Naive thymus-derived CD4-positive, alpha-beta T cell (primary cell): ENCODE measurements at regions not wholly inside any gene's neighbourhood (a gene's known extent, or its start where the extent isn't known, plus 50 kb on each side); places are given as distances from the start of the nearest gene placed in this dataset.

Experiments used
- ATAC-seq: fragments of 150-1000 bp; cut with Tn5 transposase; 2 replicates; pipeline ENCODE4 v1.10.0; 2021; ENCODE audit warnings: mild to moderate bottlenecking, moderate library complexity
- CTCF ChIA-PET: fragments of 350-600 bp; sonication (Branson Sonifier 250); formaldehyde crosslinking; loops from one replicate; lab custom pipeline; 2021; ENCODE audit warnings: antibody characterized with exemption; lab: Charles Lee
- POLR2A ChIA-PET: fragments of 350-600 bp; sonication (Branson Sonifier 250); formaldehyde crosslinking; loops from one replicate; lab custom pipeline; 2021; ENCODE audit warnings: antibody characterized with exemption, inconsistent platforms; lab: Charles Lee
- DNase-seq, 9 donors: peaks; one replicate each; pipeline versions ENCODE4 v3.0.0 to v3.0.0-alpha.2; 2020 to 2022; ENCODE audit warnings: mixed read lengths in 1 of 9
- H3K27ac ChIP-seq: one replicate; pipeline ENCODE4 v1.7.0; 2013; ENCODE audit warnings: mild to moderate bottlenecking, low read depth, low read length, moderate library complexity
- H3K27me3 ChIP-seq, 2 donors: one replicate each; pipeline ENCODE4 v1.7.0; 2013; ENCODE audit warnings: low read length in 2 of 2, mild to moderate bottlenecking in 2 of 2, moderate library complexity in 2 of 2; ENCODE audit not compliant: control insufficient read depth in 2 of 2, insufficient read depth in 2 of 2
- H3K36me3 ChIP-seq, 3 experiments: 1 replicate in 2 of 3; 2 replicates in 1 of 3; pipeline ENCODE4 v1.7.0; 2013; ENCODE audit warnings: low read length in 3 of 3, mild to moderate bottlenecking in 3 of 3, moderate library complexity in 1 of 3; ENCODE audit not compliant: insufficient read depth in 3 of 3, control insufficient read depth in 2 of 3
- H3K4me1 ChIP-seq, 2 donors: one replicate each; pipeline ENCODE4 v1.7.0; 2013; ENCODE audit warnings: low read length in 2 of 2, mild to moderate bottlenecking in 2 of 2, moderate library complexity in 1 of 2; ENCODE audit not compliant: control insufficient read depth in 2 of 2, insufficient read depth in 2 of 2
- H3K4me3 ChIP-seq: 2 replicates; pipeline ENCODE4 v1.7.0; 2013; ENCODE audit warnings: mild to moderate bottlenecking, low read length
- H3K9me3 ChIP-seq, 3 experiments: 1 replicate in 2 of 3; 2 replicates in 1 of 3; pipeline ENCODE4 v1.7.0; 2013; ENCODE audit warnings: low read length in 3 of 3; ENCODE audit not compliant: control insufficient read depth in 2 of 3
- H3K27ac Mint-ChIP-seq, 9 donors: one replicate each; pipeline ENCODE4 v1.8.0; 2020 to 2022; ENCODE audit warnings: mixed read lengths in 9 of 9, mild to moderate bottlenecking in 8 of 9, moderate library complexity in 5 of 9, inconsistent platforms in 2 of 9
- H3K27me3 Mint-ChIP-seq, 5 donors: one replicate each; pipeline ENCODE4 v1.8.0; 2021 to 2022; ENCODE audit warnings: mixed read lengths in 5 of 5, mild to moderate bottlenecking in 1 of 5
- H3K36me3 Mint-ChIP-seq, 5 donors: one replicate each; pipeline ENCODE4 v1.8.0; 2020 to 2022; ENCODE audit warnings: mixed read lengths in 5 of 5, mild to moderate bottlenecking in 3 of 5, inconsistent platforms in 1 of 5
- H3K4me1 Mint-ChIP-seq, 7 donors: one replicate each; pipeline ENCODE4 v1.8.0; 2020 to 2022; ENCODE audit warnings: mixed read lengths in 7 of 7, mild to moderate bottlenecking in 3 of 7, inconsistent platforms in 1 of 7
- H3K4me3 Mint-ChIP-seq, 10 donors: one replicate each; pipeline ENCODE4 v1.8.0; 2020 to 2022; ENCODE audit warnings: mild to moderate bottlenecking in 10 of 10, mixed read lengths in 10 of 10, moderate library complexity in 6 of 10, inconsistent platforms in 2 of 10
- H3K9me3 Mint-ChIP-seq, 11 donors: one replicate each; pipeline ENCODE4 v1.8.0; 2020 to 2022; ENCODE audit warnings: mixed read lengths in 11 of 11, mild to moderate bottlenecking in 4 of 11, inconsistent platforms in 1 of 11, moderate library complexity in 1 of 11
- intact Hi-C, 2 donors: fragments of 100-400 bp; cut with micrococcal nuclease; formaldehyde crosslinking; loops; one replicate each; pipeline ENCODE4 v1.15.1; 2023

GRCh38 chr2:215205787-215206186, 67.4 kb upstream of the ABCA12 start:
- DNase-seq (no peak), ATAC-seq (no peak)
- Mint-ChIP-seq H3K4me3 (no peak overlapping the region), H3K4me1 (no peaks in the 10 kb centered on the region), H3K36me3 (peaks cover 0 to 4% (median 0%) of the 10 kb centered on the region in 5 donors), H3K9me3 (peaks cover 0 to 24% (median 5%) of the 10 kb centered on the region in 11 donors), H3K27me3 (peaks cover 0 to 5% (median 0%) of the 10 kb centered on the region in 5 donors), H3K27ac (no peak overlapping the region)
- ChIA-PET CTCF (no interaction called here), POLR2A (no interaction called here)
- no peaks in the 10 kb centered on the region for H3K4me1 ChIP-seq
- H3K27me3 ChIP-seq: peaks cover 0 to 2% of the 10 kb centered on the region in 2 donors
- no peaks in the 10 kb centered on the region for H3K9me3 ChIP-seq
- intact Hi-C loops: no loop called here
- H3K27ac ChIP-seq: no peak overlapping the region
- H3K36me3 ChIP-seq: no peaks in the 10 kb centered on the region
- no peak overlapping the region for H3K4me3 ChIP-seq

- H3K27me3 ChIP-seq: no peaks in the 10 kb centered on the region
- Mint-ChIP-seq H3K9me3 (peaks cover 0 to 10% (median 2%) of the 10 kb centered on the region in 11 donors), H3K4me1 (no peaks in the 10 kb centered on the region), H3K27ac (no peak overlapping the region), H3K36me3 (no peaks in the 10 kb centered on the region), H3K27me3 (peaks cover 0 to 25% (median 14%) of the 10 kb centered on the region in 5 donors), H3K4me3 (no peak overlapping the region)
- no peaks in the 10 kb centered on the region for H3K4me1 ChIP-seq
- ChIA-PET CTCF (no interaction called here), POLR2A (no interaction called here)
- no peaks in the 10 kb centered on the region for H3K36me3 ChIP-seq
- ATAC-seq: no peak
- no peak for DNase-seq
- no peak overlapping the region for H3K4me3 ChIP-seq
- H3K9me3 ChIP-seq: no peaks in the 10 kb centered on the region
- no peak overlapping the region for H3K27ac ChIP-seq
- intact Hi-C loops: no loop called here
These were observed 53.1 kb upstream of the ABCA12 start for GRCh38 chr2:215191477-215191876.

- H3K4me1 Mint-ChIP-seq: no peaks in the 10 kb centered on the region
- POLR2A ChIA-PET: no interaction called here
- H3K4me3 Mint-ChIP-seq: no peak overlapping the region
- Histone ChIP-seq H3K4me1 (no peaks in the 10 kb centered on the region), H3K9me3 (no peaks in the 10 kb centered on the region), H3K27me3 (no peaks in the 10 kb centered on the region), H3K27ac (no peak overlapping the region), H3K4me3 (no peak overlapping the region), H3K36me3 (no peaks in the 10 kb centered on the region)
- H3K9me3 Mint-ChIP-seq: peaks cover 0 to 10% (median 2%) of the 10 kb centered on the region in 11 donors
- intact Hi-C loops: no loop called here
- no peak overlapping the region for H3K27ac Mint-ChIP-seq
- DNase-seq (no peak), ATAC-seq (no peak)
- H3K27me3 Mint-ChIP-seq: peaks cover 0 to 27% (median 14%) of the 10 kb centered on the region in 5 donors
- H3K36me3 Mint-ChIP-seq: no peaks in the 10 kb centered on the region
- CTCF ChIA-PET: no interaction called here
These were observed 52.2 kb upstream of the ABCA12 start for GRCh38 chr2:215190588-215190987.

GRCh38 chr2:215189393-215189792, 51.0 kb upstream of the ABCA12 start:
- H3K4me3 ChIP-seq: no peak overlapping the region
- Mint-ChIP-seq H3K4me3 (no peak overlapping the region), H3K27me3 (peaks cover 0 to 30% (median 14%) of the 10 kb centered on the region in 5 donors), H3K36me3 (no peaks in the 10 kb centered on the region), H3K9me3 (peaks cover 0 to 10% (median 2%) of the 10 kb centered on the region in 11 donors), H3K27ac (no peak overlapping the region), H3K4me1 (no peaks in the 10 kb centered on the region)
- H3K36me3 ChIP-seq: no peaks in the 10 kb centered on the region
- DNase-seq (no peak), ATAC-seq (no peak)
- ChIA-PET CTCF (no interaction called here), POLR2A (no interaction called here)
- no peak overlapping the region for H3K27ac ChIP-seq
- intact Hi-C loops: no loop called here
- no peaks in the 10 kb centered on the region for H3K4me1 ChIP-seq
- H3K9me3 ChIP-seq: no peaks in the 10 kb centered on the region
- H3K27me3 ChIP-seq: no peaks in the 10 kb centered on the region
